IMR-90 (cell line): ENCODE measurements at regions not wholly inside any gene's neighbourhood (a gene's known extent, or its start where the extent isn't known, plus 50 kb on each side); places are given as distances from the start of the nearest gene placed in this dataset.

ENCODE experiments used
- POLR2A ChIP-seq: IDR thresholded peaks from 2 replicates; pipeline ENCODE4 v1.6.1; 2012; ENCODE audit warnings: mild to moderate bottlenecking, low read depth, low read length
- TF ChIP-seq, protein P1 (sequence below): conservative IDR thresholded peaks from 2 replicates; pipeline ENCODE4 v1.5.1; 2012; ENCODE audit warnings: mild to moderate bottlenecking, low read depth, low read length, improper control_type of control experiment
- TF ChIP-seq, protein P2 (sequence below): fragments of 150-350 bp; IDR thresholded peaks from 2 replicates; pipeline ENCODE4 v1.6.1; 2017; ENCODE audit warnings: mild to moderate bottlenecking, antibody characterized with exemption, low read length, low read depth

DNA sequence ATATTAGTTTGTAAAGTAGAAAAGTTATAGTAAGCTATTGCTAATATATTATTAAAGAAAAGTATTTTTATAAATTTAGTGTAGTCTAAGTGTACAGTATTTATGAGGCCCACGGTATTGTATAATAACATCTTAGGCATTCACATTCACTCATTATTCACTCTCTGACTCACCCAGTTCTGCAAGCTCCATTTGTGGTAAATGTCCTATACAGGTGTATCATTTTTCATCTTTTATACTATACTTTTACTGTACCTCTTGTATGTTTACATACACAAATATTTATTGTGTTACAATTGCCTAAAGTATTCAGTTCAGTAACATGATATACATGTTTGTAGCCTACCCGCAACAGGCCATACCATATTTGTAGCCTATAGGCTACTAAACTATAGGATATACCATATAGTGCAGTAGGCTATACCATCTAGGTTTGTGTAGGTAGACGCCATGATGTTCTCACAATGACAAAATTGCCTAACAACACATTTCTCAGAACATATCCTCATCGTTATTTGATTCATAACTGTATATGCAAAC is 246.8 kb upstream of the ALCAM start:
- TF ChIP-seq POLR2A, result no peak
- TF ChIP-seq, protein P1, sequence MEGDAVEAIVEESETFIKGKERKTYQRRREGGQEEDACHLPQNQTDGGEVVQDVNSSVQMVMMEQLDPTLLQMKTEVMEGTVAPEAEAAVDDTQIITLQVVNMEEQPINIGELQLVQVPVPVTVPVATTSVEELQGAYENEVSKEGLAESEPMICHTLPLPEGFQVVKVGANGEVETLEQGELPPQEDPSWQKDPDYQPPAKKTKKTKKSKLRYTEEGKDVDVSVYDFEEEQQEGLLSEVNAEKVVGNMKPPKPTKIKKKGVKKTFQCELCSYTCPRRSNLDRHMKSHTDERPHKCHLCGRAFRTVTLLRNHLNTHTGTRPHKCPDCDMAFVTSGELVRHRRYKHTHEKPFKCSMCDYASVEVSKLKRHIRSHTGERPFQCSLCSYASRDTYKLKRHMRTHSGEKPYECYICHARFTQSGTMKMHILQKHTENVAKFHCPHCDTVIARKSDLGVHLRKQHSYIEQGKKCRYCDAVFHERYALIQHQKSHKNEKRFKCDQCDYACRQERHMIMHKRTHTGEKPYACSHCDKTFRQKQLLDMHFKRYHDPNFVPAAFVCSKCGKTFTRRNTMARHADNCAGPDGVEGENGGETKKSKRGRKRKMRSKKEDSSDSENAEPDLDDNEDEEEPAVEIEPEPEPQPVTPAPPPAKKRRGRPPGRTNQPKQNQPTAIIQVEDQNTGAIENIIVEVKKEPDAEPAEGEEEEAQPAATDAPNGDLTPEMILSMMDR, result no peak
- TF ChIP-seq, protein P2, sequence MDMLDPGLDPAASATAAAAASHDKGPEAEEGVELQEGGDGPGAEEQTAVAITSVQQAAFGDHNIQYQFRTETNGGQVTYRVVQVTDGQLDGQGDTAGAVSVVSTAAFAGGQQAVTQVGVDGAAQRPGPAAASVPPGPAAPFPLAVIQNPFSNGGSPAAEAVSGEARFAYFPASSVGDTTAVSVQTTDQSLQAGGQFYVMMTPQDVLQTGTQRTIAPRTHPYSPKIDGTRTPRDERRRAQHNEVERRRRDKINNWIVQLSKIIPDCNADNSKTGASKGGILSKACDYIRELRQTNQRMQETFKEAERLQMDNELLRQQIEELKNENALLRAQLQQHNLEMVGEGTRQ, result no peak
